Fibroblast of lung (primary cell): ENCODE measurements at regions not wholly inside any gene's neighbourhood (a gene's known extent, or its start where the extent isn't known, plus 50 kb on each side); places are given as distances from the start of the nearest gene placed in this dataset.

Experiments
- DNase-seq, 2 donors: peaks; one replicate each; pipeline versions ENCODE4 v3.0.0 to v3.0.0-alpha.2; 2010; ENCODE audit warnings: low read depth in 2 of 2
- H2AFZ ChIP-seq: 2 replicates; pipeline ENCODE4 v1.5.1; 2012; ENCODE audit warnings: low read length, control low read depth, inconsistent platforms
- H3K27ac ChIP-seq: 2 replicates; pipeline ENCODE4 v1.5.1; 2011; ENCODE audit warnings: low read length, control low read depth; ENCODE audit not compliant: insufficient read depth
- H3K27me3 ChIP-seq: 2 replicates; pipeline ENCODE4 v1.5.1; 2011; ENCODE audit warnings: mild to moderate bottlenecking, low read length; ENCODE audit not compliant: control insufficient read depth, insufficient read depth
- H3K36me3 ChIP-seq: 2 replicates; pipeline ENCODE4 v1.5.1; 2011; ENCODE audit warnings: low read length; ENCODE audit not compliant: control insufficient read depth, insufficient read depth
- H3K4me1 ChIP-seq: 2 replicates; pipeline ENCODE4 v1.5.1; 2011; ENCODE audit warnings: low read length; ENCODE audit not compliant: control insufficient read depth, insufficient read depth; ENCODE audit errors: extremely low read depth
- H3K4me2 ChIP-seq: 2 replicates; pipeline ENCODE4 v1.5.1; 2011; ENCODE audit warnings: low read length, control low read depth; ENCODE audit not compliant: insufficient read depth; ENCODE audit errors: extremely low read depth
- H3K4me3 ChIP-seq, 4 experiments: fragments of 200-600 bp in 1 of 4; sonication (generic) in 1 of 4; replicated peaks in 1 of 4; 2 replicates each; pipeline ENCODE4 v1.5.1; 2011 to 2016; ENCODE audit warnings: low read length in 4 of 4, low read depth in 3 of 4, mild to moderate bottlenecking in 3 of 4, control low read depth in 2 of 4, inconsistent platforms in 1 of 4, mixed read lengths in 1 of 4; ENCODE audit not compliant: insufficient read depth in 1 of 4; ENCODE audit errors: control extremely low read depth in 1 of 4
- H3K79me2 ChIP-seq: 2 replicates; pipeline ENCODE4 v1.5.1; 2012; ENCODE audit warnings: mild to moderate bottlenecking, low read length, inconsistent platforms; ENCODE audit not compliant: control insufficient read depth, insufficient read depth
- H3K9ac ChIP-seq: 2 replicates; pipeline ENCODE4 v1.5.1; 2011; ENCODE audit warnings: mild to moderate bottlenecking, low read length, control low read depth; ENCODE audit not compliant: insufficient read depth
- H3K9me3 ChIP-seq: 2 replicates; pipeline ENCODE4 v1.5.1; 2012; ENCODE audit warnings: low read depth, low read length; ENCODE audit not compliant: control insufficient read depth, insufficient read depth
- H4K20me1 ChIP-seq: 2 replicates; pipeline ENCODE4 v1.5.1; 2011; ENCODE audit warnings: low read length; ENCODE audit not compliant: control insufficient read depth, insufficient read depth; ENCODE audit errors: extremely low read depth
- EZH2 ChIP-seq: IDR thresholded peaks from 2 replicates; pipeline ENCODE4 v1.5.1; 2012; ENCODE audit warnings: low read length, control low read depth, mild to moderate bottlenecking; ENCODE audit errors: missing control alignments
- TF ChIP-seq, protein P1 (sequence below), 2 donors: IDR thresholded peaks in 1 of 2; conservative IDR thresholded peaks in 1 of 2; 1 replicate in 1 of 2; 2 replicates in 1 of 2; pipeline ENCODE4 v1.5.1; 2011 to 2012; ENCODE audit warnings: low read length in 2 of 2, control low read depth in 1 of 2, inconsistent platforms in 1 of 2, low read depth in 1 of 2, mild to moderate bottlenecking in 1 of 2

DNA sequence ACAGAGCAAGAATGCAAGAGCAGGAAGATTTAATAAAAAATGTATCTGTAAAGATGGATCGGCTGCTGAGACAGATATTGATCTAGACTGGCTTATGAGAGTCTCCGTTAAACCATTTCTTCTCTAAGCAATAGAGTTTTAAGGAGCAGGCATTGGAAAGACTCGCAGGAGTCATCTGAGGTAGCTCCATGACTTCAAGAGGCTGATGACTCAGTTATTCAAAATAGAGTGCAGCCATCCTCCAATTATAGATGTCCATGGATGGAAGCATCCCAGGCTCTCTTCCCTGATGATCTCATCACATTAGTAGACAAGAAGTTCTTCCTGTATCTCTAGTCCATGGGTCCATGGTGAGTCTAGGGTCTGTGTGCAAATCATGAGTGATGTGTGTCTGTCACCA is 638.3 kb upstream of the TMEM132C start:
- TF ChIP-seq, protein P1, sequence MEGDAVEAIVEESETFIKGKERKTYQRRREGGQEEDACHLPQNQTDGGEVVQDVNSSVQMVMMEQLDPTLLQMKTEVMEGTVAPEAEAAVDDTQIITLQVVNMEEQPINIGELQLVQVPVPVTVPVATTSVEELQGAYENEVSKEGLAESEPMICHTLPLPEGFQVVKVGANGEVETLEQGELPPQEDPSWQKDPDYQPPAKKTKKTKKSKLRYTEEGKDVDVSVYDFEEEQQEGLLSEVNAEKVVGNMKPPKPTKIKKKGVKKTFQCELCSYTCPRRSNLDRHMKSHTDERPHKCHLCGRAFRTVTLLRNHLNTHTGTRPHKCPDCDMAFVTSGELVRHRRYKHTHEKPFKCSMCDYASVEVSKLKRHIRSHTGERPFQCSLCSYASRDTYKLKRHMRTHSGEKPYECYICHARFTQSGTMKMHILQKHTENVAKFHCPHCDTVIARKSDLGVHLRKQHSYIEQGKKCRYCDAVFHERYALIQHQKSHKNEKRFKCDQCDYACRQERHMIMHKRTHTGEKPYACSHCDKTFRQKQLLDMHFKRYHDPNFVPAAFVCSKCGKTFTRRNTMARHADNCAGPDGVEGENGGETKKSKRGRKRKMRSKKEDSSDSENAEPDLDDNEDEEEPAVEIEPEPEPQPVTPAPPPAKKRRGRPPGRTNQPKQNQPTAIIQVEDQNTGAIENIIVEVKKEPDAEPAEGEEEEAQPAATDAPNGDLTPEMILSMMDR (conservative IDR thresholded peaks at IDR 0.05 in 1 of 2, IDR thresholded peaks at IDR 0.05 in 1 of 2; ENCODE audit: low read depth in 1 of 2, low read length in 2 of 2): no peak
- TF ChIP-seq EZH2: no peak
- H3K79me2 ChIP-seq: no peaks in the 10 kb centered on the region
- H3K4me2 ChIP-seq: no peak overlapping the region
- H3K36me3 ChIP-seq: no peaks in the 10 kb centered on the region
- no peaks in the 10 kb centered on the region for H3K9me3 ChIP-seq
- H3K27me3 ChIP-seq: no peaks in the 10 kb centered on the region
- no peaks in the 10 kb centered on the region for H3K4me1 ChIP-seq
- H3K9ac ChIP-seq: no peak overlapping the region
- no peak overlapping the region for H2AFZ ChIP-seq
- no peak overlapping the region for H3K27ac ChIP-seq
- H3K4me3 ChIP-seq: no peak overlapping the region
- no peaks in the 10 kb centered on the region for H4K20me1 ChIP-seq
- DNase-seq: peak; percentile 2 to 94

DNA sequence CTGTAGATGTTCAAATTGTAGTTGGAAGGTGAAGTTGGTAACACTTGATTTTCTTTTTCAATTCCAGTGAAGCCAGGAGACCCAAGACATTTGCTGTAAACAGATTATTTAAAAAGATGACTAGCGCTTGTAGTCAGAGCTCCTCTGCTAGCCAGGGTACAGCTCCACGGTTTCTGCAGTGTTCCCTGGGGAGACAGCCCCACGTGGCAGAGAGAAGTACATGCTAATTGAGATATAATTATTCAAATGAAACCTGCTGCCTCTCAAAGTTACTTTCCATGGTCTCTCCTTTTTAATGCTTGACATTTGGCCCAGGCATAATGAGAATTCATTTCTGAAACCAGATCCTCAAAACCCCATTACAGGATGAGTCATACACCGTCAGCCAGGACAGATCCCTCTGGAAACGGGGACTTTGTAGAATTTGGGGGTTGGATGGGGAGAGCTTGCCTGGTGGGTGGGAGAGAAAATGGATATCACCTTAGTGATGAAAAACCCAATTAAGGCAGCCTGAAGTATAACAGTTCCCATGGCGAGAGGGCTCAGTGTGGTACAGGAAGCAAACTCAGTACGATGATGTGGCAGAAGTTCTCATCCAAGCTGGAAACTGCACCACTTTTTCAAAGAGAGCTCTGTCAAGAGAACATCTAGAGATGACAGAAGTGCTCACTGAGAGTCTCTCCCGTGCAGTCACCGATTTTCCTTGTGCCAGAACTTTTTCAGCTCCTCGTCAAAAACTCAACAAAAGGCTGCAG is 637.7 kb upstream of the TMEM132C start:
- TF ChIP-seq, protein P1 (conservative IDR thresholded peaks at IDR 0.05 in 1 of 2, IDR thresholded peaks at IDR 0.05 in 1 of 2; ENCODE audit: low read depth in 1 of 2, low read length in 2 of 2): no peak
- no peak for TF ChIP-seq EZH2

DNA sequence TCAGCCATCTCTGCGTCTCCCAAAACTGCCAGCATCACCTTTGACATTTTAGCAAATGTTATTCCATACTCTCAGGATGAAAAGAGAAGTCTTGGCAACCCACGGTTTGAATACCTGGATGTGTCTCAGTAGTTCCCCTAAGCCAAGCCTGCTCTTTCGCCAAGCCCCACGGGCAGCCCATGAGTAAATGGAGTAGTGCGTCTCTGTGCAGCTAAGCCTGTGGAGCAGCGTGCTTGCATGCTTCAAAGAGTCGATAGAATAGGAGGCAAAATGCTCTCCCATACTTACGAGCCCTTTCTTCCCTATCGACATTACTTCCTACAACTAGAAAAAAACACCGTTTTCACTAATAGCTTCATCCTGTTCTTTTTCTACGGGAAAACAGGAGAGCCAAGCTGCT is 634.5 kb upstream of the TMEM132C start:
- Histone ChIP-seq H4K20me1 (no peaks in the 10 kb centered on the region), H3K27ac (no peak overlapping the region), H3K4me3 (no peak overlapping the region), H2AFZ (no peak overlapping the region), H3K9ac (no peak overlapping the region), H3K4me1 (no peaks in the 10 kb centered on the region), H3K9me3 (no peaks in the 10 kb centered on the region), H3K36me3 (no peaks in the 10 kb centered on the region), H3K27me3 (no peaks in the 10 kb centered on the region), H3K4me2 (no peak overlapping the region), H3K79me2 (no peaks in the 10 kb centered on the region)
- DNase-seq: no peak
- TF ChIP-seq, protein P1 (conservative IDR thresholded peaks at IDR 0.05 in 1 of 2, IDR thresholded peaks at IDR 0.05 in 1 of 2; ENCODE audit: low read depth in 1 of 2, low read length in 2 of 2): no peak
- TF ChIP-seq EZH2: no peak

More for the DNA sequence above, 637.7 kb upstream of the TMEM132C start:
- Histone ChIP-seq H3K4me1 (no peaks in the 10 kb centered on the region), H3K27ac (no peak overlapping the region), H3K79me2 (no peaks in the 10 kb centered on the region), H3K27me3 (no peaks in the 10 kb centered on the region), H3K36me3 (no peaks in the 10 kb centered on the region), H3K9me3 (no peaks in the 10 kb centered on the region), H4K20me1 (no peaks in the 10 kb centered on the region), H3K9ac (no peak overlapping the region), H3K4me3 (no peak overlapping the region), H2AFZ (no peak overlapping the region), H3K4me2 (no peak overlapping the region)
- peak in 1 of 2 donors; percentile 60 for DNase-seq
